ENCODE measurements at regions not wholly inside any gene's neighbourhood (a gene's known extent, or its start where the extent isn't known, plus 50 kb on each side); places are given as distances from the start of the nearest gene placed in this dataset.

- no peak overlapping the region for H3K27ac ChIP-seq (ENCODE audit: low read depth, low read length)
- H3K4me2 ChIP-seq (ENCODE audit: low read length): no peak overlapping the region
- H3K4ac ChIP-seq (ENCODE audit: low read depth, low read length): no peak overlapping the region
- peak overlapping the region; percentile 53 for H4K8ac ChIP-seq (ENCODE audit: low read depth, low read length)
- no peak overlapping the region for H3K9ac ChIP-seq (ENCODE audit: low read length)
- no peak overlapping the region for H2BK5ac ChIP-seq (ENCODE audit: low read depth, low read length, poor library complexity)
- H2BK12ac ChIP-seq (ENCODE audit: low read length): peak overlapping the region; percentile 68
- no CpG with 5 or more reads among the region's 23 CpGs for WGBS (ENCODE audit: extremely low coverage, insufficient coverage, insufficient read length)
- H3K23ac ChIP-seq (ENCODE audit: low read length): no peak overlapping the region
- H2AFZ ChIP-seq (ENCODE audit: insufficient read depth, low read length, poor library complexity): no peak overlapping the region
- H3K18ac ChIP-seq (ENCODE audit: low read length): no peak overlapping the region
- H3K79me2 ChIP-seq (ENCODE audit: control insufficient read depth, insufficient read depth, low read length, poor library complexity): no peaks in the 10 kb centered on the region
- no peak overlapping the region for H2BK120ac ChIP-seq (ENCODE audit: insufficient read depth, low read length, poor library complexity)
- peaks cover 7 to 11% of the 10 kb centered on the region in 2 experiments for H3K4me1 ChIP-seq (ENCODE audit: control insufficient read depth in 1 of 2, insufficient read depth in 2 of 2, low read length in 2 of 2)
- H3K9me3 ChIP-seq (ENCODE audit: insufficient read depth, low read depth, low read length): peaks cover 2% of the 10 kb centered on the region
- no peak overlapping the region for H4K91ac ChIP-seq (ENCODE audit: low read depth, low read length)
- H4K12ac ChIP-seq (ENCODE audit: low read depth, low read length): no peak overlapping the region
- H2AK5ac ChIP-seq (ENCODE audit: low read length): no peak overlapping the region
- peak in 1 of 2 donors; percentile 68 for DNase-seq
- H3K79me1 ChIP-seq (ENCODE audit: low read length): no peaks in the 10 kb centered on the region
- H3K4me3 ChIP-seq (ENCODE audit: low read depth, low read length): no peak overlapping the region
- H3K27me3 ChIP-seq (ENCODE audit: insufficient read depth, low read length): no peaks in the 10 kb centered on the region
- no peaks in the 10 kb centered on the region for H3K36me3 ChIP-seq (ENCODE audit: control insufficient read depth in 1 of 2, insufficient read depth in 2 of 2, low read length in 2 of 2)
- no peak overlapping the region for H3K14ac ChIP-seq (ENCODE audit: low read length)
Measured at GRCh38 chr13:22063416-22064124, 392.7 kb downstream of the FGF9 start.

GRCh38 chr13:22064854-22065620 lies 394.2 kb downstream of the FGF9 start:
- H3K9ac ChIP-seq (ENCODE audit: low read length): no peak overlapping the region
- no CpG with 5 or more reads among the region's 13 CpGs for WGBS (ENCODE audit: extremely low coverage, insufficient coverage, insufficient read length)
- H4K91ac ChIP-seq (ENCODE audit: low read depth, low read length): no peak overlapping the region

GRCh38 chr13:22073718-22074117 lies 402.8 kb downstream of the FGF9 start:
- Histone ChIP-seq H4K12ac (ENCODE audit: low read depth, low read length) (no peak overlapping the region), H2AK5ac (ENCODE audit: low read length) (no peak overlapping the region), H2AFZ (ENCODE audit: insufficient read depth, low read length, poor library complexity) (no peak overlapping the region), H2BK120ac (ENCODE audit: insufficient read depth, low read length, poor library complexity) (no peak overlapping the region), H3K9me3 (ENCODE audit: insufficient read depth, low read depth, low read length) (no peaks in the 10 kb centered on the region), H4K8ac (ENCODE audit: low read depth, low read length) (no peak overlapping the region), H3K23ac (ENCODE audit: low read length) (no peak overlapping the region), H3K79me1 (ENCODE audit: low read length) (no peaks in the 10 kb centered on the region), H3K27ac (ENCODE audit: low read depth, low read length) (no peak overlapping the region), H3K79me2 (ENCODE audit: control insufficient read depth, insufficient read depth, low read length, poor library complexity) (no peaks in the 10 kb centered on the region), H2BK5ac (ENCODE audit: low read depth, low read length, poor library complexity) (no peak overlapping the region), H4K91ac (ENCODE audit: low read depth, low read length) (no peak overlapping the region), H3K4ac (ENCODE audit: low read depth, low read length) (no peak overlapping the region), H2BK12ac (ENCODE audit: low read length) (no peak overlapping the region), H3K27me3 (ENCODE audit: insufficient read depth, low read length) (no peaks in the 10 kb centered on the region), H3K18ac (ENCODE audit: low read length) (no peak overlapping the region), H3K4me3 (ENCODE audit: low read depth, low read length) (no peak overlapping the region), H3K4me2 (ENCODE audit: low read length) (no peak overlapping the region), H3K36me3 (ENCODE audit: control insufficient read depth in 1 of 2, insufficient read depth in 2 of 2, low read length in 2 of 2) (no peaks in the 10 kb centered on the region), H3K14ac (ENCODE audit: low read length) (no peak overlapping the region), H3K4me1 (ENCODE audit: control insufficient read depth in 1 of 2, insufficient read depth in 2 of 2, low read length in 2 of 2) (no peaks in the 10 kb centered on the region), H3K9ac (ENCODE audit: low read length) (no peak overlapping the region)
- no CpG with 5 or more reads among the region's 5 CpGs for WGBS (ENCODE audit: extremely low coverage, insufficient coverage, insufficient read length)
- DNase-seq: no peak

More at GRCh38 chr13:22064854-22065620, 394.2 kb downstream of the FGF9 start:
- Histone ChIP-seq H3K23ac (ENCODE audit: low read length) (no peak overlapping the region), H3K27me3 (ENCODE audit: insufficient read depth, low read length) (no peaks in the 10 kb centered on the region), H2AK5ac (ENCODE audit: low read length) (no peak overlapping the region), H3K4ac (ENCODE audit: low read depth, low read length) (no peak overlapping the region), H2BK120ac (ENCODE audit: insufficient read depth, low read length, poor library complexity) (no peak overlapping the region), H3K18ac (ENCODE audit: low read length) (no peak overlapping the region), H3K79me1 (ENCODE audit: low read length) (no peaks in the 10 kb centered on the region), H2BK5ac (ENCODE audit: low read depth, low read length, poor library complexity) (no peak overlapping the region), H3K4me3 (ENCODE audit: low read depth, low read length) (no peak overlapping the region), H3K27ac (ENCODE audit: low read depth, low read length) (no peak overlapping the region), H3K9me3 (ENCODE audit: insufficient read depth, low read depth, low read length) (peaks cover 2% of the 10 kb centered on the region), H3K14ac (ENCODE audit: low read length) (no peak overlapping the region), H3K79me2 (ENCODE audit: control insufficient read depth, insufficient read depth, low read length, poor library complexity) (no peaks in the 10 kb centered on the region), H3K4me1 (ENCODE audit: control insufficient read depth in 1 of 2, insufficient read depth in 2 of 2, low read length in 2 of 2) (peaks cover 7 to 10% of the 10 kb centered on the region in 2 experiments), H4K12ac (ENCODE audit: low read depth, low read length) (no peak overlapping the region), H2BK12ac (ENCODE audit: low read length) (no peak overlapping the region), H3K4me2 (ENCODE audit: low read length) (peak overlapping the region; percentile 8), H3K36me3 (ENCODE audit: control insufficient read depth in 1 of 2, insufficient read depth in 2 of 2, low read length in 2 of 2) (no peaks in the 10 kb centered on the region), H4K8ac (ENCODE audit: low read depth, low read length) (no peak overlapping the region), H2AFZ (ENCODE audit: insufficient read depth, low read length, poor library complexity) (no peak overlapping the region)
- no peak for DNase-seq

GRCh38 chr13:22074403-22074802 lies 403.5 kb downstream of the FGF9 start:
- H3K4me3 ChIP-seq (ENCODE audit: low read depth, low read length): no peak overlapping the region
- no peak overlapping the region for H2BK120ac ChIP-seq (ENCODE audit: insufficient read depth, low read length, poor library complexity)
- H3K79me1 ChIP-seq (ENCODE audit: low read length): no peaks in the 10 kb centered on the region
- no peak overlapping the region for H3K18ac ChIP-seq (ENCODE audit: low read length)
- H3K27me3 ChIP-seq (ENCODE audit: insufficient read depth, low read length): no peaks in the 10 kb centered on the region
- no peak overlapping the region for H3K9ac ChIP-seq (ENCODE audit: low read length)
- H3K14ac ChIP-seq (ENCODE audit: low read length): no peak overlapping the region
- H3K9me3 ChIP-seq (ENCODE audit: insufficient read depth, low read depth, low read length): no peaks in the 10 kb centered on the region
- H2AFZ ChIP-seq (ENCODE audit: insufficient read depth, low read length, poor library complexity): no peak overlapping the region
- H3K4me2 ChIP-seq (ENCODE audit: low read length): no peak overlapping the region
- H2BK12ac ChIP-seq (ENCODE audit: low read length): no peak overlapping the region
- H3K4me1 ChIP-seq (ENCODE audit: control insufficient read depth in 1 of 2, insufficient read depth in 2 of 2, low read length in 2 of 2): no peaks in the 10 kb centered on the region
- H3K36me3 ChIP-seq (ENCODE audit: control insufficient read depth in 1 of 2, insufficient read depth in 2 of 2, low read length in 2 of 2): no peaks in the 10 kb centered on the region
- no peak overlapping the region for H3K23ac ChIP-seq (ENCODE audit: low read length)
- H4K91ac ChIP-seq (ENCODE audit: low read depth, low read length): no peak overlapping the region
- no peaks in the 10 kb centered on the region for H3K79me2 ChIP-seq (ENCODE audit: control insufficient read depth, insufficient read depth, low read length, poor library complexity)
- DNase-seq: no peak
- no peak overlapping the region for H2AK5ac ChIP-seq (ENCODE audit: low read length)
- H4K8ac ChIP-seq (ENCODE audit: low read depth, low read length): no peak overlapping the region
- no peak overlapping the region for H2BK5ac ChIP-seq (ENCODE audit: low read depth, low read length, poor library complexity)
- H4K12ac ChIP-seq (ENCODE audit: low read depth, low read length): no peak overlapping the region
- no peak overlapping the region for H3K27ac ChIP-seq (ENCODE audit: low read depth, low read length)
- no peak overlapping the region for H3K4ac ChIP-seq (ENCODE audit: low read depth, low read length)
